Breast epithelium (tissue), 3 donors: ENCODE measurements at regions not wholly inside any gene's neighbourhood (a gene's known extent, or its start where the extent isn't known, plus 50 kb on each side); places are given as distances from the start of the nearest gene placed in this dataset.

ENCODE experiments used
- POLR2A ChIP-seq: fragments of 450-650 bp; IDR thresholded peaks from one replicate; pipeline ENCODE4 v1.6.1; 2016; ENCODE audit warnings: antibody characterized with exemption, mild to moderate bottlenecking, moderate library complexity
- TF ChIP-seq, protein P1 (sequence below), 3 donors: fragments of 450-650 bp; IDR thresholded peaks; one replicate each; pipeline ENCODE4 v1.5.1; 2016 to 2017; ENCODE audit warnings: antibody characterized with exemption in 3 of 3, mild to moderate bottlenecking in 3 of 3, moderate library complexity in 3 of 3

DNA sequence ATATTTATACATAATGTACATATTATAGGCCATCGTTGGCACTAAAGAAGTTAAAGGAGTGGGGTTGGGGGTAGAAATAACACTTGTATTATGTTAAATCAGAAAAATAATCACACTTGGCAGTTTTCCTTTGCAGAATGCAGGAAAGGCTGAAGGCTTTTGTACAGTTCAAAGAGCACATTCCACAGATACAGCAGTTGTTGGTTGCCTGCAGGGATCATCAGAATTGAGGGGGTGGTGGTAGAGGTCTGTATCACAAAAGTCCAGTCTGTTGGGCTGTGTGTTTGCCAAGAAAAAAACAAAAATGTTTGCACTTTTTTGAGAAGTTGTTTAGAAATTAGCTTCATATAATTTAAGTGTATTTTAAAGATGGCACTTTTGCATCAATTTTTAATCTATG, 231.8 kb upstream of the FOXP2 start:
- TF ChIP-seq, protein P1, sequence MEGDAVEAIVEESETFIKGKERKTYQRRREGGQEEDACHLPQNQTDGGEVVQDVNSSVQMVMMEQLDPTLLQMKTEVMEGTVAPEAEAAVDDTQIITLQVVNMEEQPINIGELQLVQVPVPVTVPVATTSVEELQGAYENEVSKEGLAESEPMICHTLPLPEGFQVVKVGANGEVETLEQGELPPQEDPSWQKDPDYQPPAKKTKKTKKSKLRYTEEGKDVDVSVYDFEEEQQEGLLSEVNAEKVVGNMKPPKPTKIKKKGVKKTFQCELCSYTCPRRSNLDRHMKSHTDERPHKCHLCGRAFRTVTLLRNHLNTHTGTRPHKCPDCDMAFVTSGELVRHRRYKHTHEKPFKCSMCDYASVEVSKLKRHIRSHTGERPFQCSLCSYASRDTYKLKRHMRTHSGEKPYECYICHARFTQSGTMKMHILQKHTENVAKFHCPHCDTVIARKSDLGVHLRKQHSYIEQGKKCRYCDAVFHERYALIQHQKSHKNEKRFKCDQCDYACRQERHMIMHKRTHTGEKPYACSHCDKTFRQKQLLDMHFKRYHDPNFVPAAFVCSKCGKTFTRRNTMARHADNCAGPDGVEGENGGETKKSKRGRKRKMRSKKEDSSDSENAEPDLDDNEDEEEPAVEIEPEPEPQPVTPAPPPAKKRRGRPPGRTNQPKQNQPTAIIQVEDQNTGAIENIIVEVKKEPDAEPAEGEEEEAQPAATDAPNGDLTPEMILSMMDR (IDR thresholded peaks at IDR 0.05) = no peak
- TF ChIP-seq POLR2A = no peak
